Umbilical cord (tissue), 1 donor: ENCODE measurements at regions not wholly inside any gene's neighbourhood (a gene's known extent, or its start where the extent isn't known, plus 50 kb on each side); places are given as distances from the start of the nearest gene placed in this dataset.
"Not testable (repeated sequence)": the region's sequence is repeated elsewhere in the genome, so short reads cannot be mapped to it uniquely, and the experiment has no call there.

ENCODE experiments used
- DNase-seq: peaks from one replicate; pipeline ENCODE4 v3.0.0-alpha.2; 2015; ENCODE audit warnings: low spot score

DNA sequence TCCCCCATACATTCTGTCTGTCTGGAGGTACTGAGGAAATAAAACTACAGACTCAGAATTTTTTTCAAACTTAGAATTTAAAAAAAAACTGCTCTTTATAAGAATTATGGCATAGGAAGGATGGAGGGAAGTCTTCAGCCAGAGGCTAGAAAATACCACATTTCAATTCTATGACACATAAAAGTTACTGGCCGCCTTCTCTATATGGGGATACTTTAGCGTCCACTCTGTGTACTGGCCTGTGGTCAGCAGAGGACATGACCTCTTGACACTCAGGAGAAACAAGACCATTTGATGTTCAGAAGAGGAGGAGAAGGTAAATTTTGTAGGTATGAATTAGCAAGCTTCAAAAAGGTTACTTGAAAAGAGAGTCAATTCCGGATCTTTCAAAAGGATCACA, 417.4 kb downstream of the MFSD1 start:
- DNase-seq, result no peak

- no peak for DNase-seq
Measured at GRCh38 chr3:159221335-159221734, 419.5 kb downstream of the MFSD1 start.

- DNase-seq, result no peak
Measured at GRCh38 chr3:159229116-159229680, 427.3 kb downstream of the MFSD1 start.

DNA sequence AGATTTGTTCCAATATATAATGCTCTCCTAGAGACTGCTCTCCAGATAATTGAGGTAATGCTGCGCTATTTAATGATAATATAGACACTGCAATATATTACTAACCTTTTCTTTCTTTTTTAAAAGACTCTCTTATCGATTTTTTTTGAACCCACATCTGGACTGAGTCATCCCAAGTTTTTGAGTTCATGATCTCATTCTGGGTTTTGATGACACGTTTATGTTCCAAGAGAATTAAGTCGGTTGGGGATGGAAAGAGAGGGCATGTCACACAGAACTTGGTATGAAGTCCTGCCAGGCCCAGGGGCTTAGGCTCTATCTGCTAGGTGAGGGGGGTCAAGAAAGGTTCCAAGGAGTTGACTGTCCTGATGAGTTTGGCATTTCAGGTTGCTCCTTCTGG, 431.1 kb downstream of the MFSD1 start:
- DNase-seq, result no peak

- DNase-seq, result no peak
Measured at GRCh38 chr3:159233734-159234133, 431.9 kb downstream of the MFSD1 start.

DNA sequence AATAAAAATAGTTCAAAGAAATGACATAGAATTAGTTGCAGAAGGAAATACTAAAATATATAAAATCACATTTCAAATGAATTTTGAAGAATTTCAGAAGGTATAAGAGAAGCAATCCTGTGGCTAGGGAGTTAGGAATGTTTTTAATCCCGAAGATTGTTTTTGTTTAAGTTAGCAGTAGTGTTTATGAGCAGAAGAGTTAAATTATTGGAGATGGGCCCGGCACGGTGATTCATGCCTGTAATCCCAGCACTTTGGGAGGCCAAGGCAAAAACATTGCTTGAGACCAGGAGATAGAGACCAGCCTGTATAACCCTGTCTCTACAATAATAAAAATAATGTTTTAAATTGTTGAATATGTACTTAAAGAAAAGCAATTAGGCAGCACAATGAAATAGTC, 432.5 kb downstream of the MFSD1 start:
- DNase-seq, result peak; percentile 49

DNA sequence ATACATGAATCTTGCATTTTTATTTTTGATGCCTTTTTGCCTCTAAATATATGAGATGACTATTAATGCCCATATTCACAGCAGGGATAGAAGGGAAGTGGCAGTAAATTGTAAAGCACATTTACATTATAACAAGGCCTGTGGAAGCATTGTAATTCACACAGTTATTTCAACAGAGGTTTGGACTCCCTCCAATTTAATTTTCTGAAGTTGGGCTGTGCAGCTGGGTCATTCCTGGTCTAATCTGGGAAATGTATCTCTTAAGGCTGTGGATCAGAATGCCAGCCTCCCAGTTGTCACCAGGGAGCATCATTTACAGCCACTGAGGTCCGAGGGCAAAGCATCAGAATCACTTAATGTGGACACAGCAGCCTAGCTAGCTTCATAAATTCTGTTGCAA, 434.5 kb downstream of the MFSD1 start:
- DNase-seq, result peak; percentile 56

DNA sequence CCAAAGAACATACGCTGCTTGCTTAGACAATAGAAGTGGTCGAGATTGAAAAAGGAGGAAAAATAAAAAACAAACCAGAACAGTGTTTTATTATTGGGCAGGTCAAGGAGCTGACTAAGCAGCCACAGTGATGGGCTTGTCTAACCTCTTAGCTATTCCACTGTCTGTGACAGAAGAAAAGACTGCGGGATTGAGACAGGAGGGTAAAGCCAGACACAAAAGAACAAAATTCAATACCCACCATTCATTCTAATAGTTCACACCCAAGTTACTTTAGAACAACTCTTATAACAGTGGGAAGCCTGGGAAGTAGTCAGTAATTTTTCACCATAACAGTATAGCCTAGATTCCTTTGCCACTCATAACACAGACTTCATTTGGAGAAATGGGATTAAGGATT, 435.4 kb downstream of the MFSD1 start:
- DNase-seq, result no peak

DNA sequence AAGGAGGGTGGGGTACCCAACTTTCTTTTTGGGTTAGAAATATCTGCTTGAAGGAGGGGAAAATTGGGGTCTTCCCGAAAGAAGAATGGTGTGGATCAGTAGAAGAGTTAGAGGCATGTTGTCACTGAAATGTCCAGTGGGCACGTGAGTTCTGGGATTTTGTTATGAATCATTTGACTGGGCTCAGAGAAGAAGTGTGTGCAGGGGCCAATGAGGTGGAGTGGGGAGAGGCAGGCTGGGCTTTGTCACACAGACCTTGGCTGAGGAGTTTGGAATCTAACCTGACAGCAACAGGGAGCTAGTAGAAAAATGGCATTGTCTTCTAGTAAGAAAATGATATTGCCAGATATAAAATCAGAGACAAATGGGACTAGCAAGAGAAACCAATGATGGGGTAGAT, 436.8 kb downstream of the MFSD1 start:
- DNase-seq, result no peak

DNA sequence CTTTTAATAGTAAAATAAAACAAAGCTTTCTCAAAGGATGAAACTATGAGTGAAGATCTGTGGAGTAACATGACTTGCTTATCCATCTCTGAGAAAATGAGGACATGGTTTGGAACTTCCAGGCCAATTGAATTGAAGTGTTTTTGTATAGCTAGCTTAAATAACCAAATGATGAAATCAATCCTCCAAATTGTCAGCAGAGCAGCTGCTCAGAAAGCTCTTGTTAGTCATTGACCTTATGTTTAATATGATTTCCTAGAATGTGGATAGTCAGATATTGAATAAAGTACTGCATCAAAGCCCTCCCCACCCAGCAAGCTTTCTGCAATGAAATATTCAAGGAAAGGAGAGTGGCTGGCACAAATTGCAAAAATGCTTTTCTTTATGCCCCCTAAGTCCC, 437.2 kb downstream of the MFSD1 start:
- DNase-seq, result peak; percentile 36

- DNase-seq, result no peak
Measured at GRCh38 chr3:159244933-159245332, 443.1 kb downstream of the MFSD1 start.

GRCh38 chr3:159245871-159246270, 444.0 kb downstream of the MFSD1 start:
- DNase-seq, result no peak

- no peak for DNase-seq
Measured at GRCh38 chr3:159246385-159246784, 444.5 kb downstream of the MFSD1 start.

GRCh38 chr3:159249472-159250174, 447.8 kb downstream of the MFSD1 start:
- DNase-seq, result no peak

GRCh38 chr3:159250961-159251360, 449.1 kb downstream of the MFSD1 start:
- no peak for DNase-seq

GRCh38 chr3:159252274-159252673, 450.4 kb downstream of the MFSD1 start:
- DNase-seq, result no peak

DNA sequence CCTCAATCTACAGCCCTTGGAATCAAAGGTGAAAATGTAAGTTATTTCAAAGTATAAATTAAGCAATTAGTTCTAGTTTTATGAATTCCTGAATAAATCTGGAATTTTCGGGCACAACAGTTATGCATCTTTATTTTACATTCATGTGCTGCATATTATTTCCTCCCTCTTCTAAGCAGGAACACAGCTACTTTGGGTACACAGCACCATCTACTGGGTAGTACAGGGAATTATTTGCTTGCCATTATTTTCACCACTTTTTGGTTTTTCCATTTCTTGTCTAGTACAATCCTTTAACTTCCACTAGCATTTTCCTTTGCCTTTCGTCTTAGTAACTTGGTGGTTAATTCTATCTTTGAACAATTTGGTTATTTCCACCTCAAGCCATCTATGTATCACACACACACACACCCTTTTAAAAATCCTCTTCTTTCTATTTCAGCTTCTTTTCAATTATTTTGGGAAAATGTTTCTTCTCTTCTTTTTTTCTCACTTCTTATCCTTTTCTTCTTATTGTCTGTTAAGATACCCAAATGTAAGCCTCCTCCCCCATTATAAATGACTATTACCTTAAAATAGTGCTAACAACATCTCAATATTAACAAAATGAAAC, 451.0 kb downstream of the MFSD1 start:
- no peak for DNase-seq

GRCh38 chr3:159253860-159254259, 452.0 kb downstream of the MFSD1 start:
- no peak for DNase-seq

- DNase-seq, result no peak
Measured at GRCh38 chr3:159257954-159258353, 456.1 kb downstream of the MFSD1 start.

DNA sequence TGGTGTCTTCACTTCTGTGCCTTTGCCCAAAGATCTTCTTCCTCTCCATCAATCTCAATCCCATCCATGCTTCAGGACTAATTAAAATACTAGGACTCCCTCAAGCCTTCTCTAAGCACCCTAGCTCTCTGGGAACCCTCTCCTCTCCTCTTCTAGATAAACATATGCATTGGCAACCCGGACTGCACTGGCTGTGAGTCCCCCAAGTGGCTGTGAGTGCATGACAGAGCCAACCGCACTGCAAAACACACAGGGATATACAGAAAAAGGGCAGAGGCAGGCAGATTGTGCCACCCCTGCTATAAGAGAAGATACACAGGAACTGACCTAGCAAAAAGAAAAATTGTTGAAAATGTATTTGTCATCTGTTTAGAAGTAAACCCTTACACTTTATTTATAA, 457.1 kb downstream of the MFSD1 start:
- DNase-seq, result no peak

DNA sequence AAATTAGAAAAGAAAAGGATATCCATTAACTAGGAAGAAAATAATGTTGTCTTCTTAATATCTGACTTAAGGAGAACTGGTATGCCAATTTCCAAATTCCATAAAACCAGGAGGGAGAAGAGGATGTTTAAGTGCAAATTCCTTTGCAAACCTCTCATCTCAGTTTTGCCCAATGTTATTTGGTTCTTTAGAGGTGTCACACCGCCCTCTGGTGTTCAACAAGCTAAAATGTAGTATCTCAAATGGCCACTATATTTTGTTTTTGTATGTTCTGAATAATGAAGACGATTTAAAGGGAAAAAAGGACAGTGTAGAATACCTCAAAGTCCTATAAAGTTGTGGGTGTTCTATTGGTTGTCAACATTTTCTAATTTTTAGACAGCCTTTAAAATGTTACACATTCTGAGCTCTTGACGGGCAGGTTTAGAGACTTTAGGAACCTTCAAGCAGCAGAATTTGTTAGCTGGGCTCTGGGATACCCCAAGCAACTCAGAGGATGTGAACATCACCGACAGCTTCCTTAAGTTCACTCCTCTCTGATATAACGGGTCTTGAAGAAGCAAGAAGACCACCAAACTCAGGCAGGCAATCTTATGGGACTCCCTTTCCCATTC, 458.3 kb downstream of the MFSD1 start:
- peak; percentile 73 for DNase-seq

DNA sequence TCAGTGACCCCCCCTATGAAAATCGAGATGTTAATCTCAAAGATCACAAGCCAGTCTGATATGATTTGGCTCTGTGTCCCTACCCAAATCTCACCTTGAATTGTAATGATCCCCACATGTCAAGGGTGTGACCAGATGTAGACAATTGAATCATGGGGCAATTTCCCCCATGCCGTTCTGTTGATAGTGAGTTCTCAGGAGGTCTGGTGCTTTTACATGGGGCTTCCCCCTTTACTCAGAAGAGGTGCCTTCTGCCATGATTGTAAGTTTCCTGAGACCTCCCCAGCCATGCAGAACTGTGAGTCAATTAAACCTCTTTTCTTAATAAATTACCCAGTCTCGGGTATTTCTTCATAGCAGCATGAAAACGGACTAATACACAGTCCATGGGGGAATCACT, 459.5 kb downstream of the MFSD1 start:
- DNase-seq, result not testable (repeated sequence)
